Memory B cell (primary cell): ENCODE measurements at regions not wholly inside any gene's neighbourhood (a gene's known extent, or its start where the extent isn't known, plus 50 kb on each side); places are given as distances from the start of the nearest gene placed in this dataset.

ENCODE experiments used
- ATAC-seq: fragments of 150-1000 bp; cut with Tn5 transposase; 2 replicates; pipeline ENCODE4 v1.10.0; 2021; ENCODE audit warnings: low read depth, mild to moderate bottlenecking, moderate library complexity
- DNase-seq, 2 donors: peaks; one replicate each; pipeline ENCODE4 v3.0.0; 2022; ENCODE audit warnings: low spot score in 2 of 2
- H3K27ac Mint-ChIP-seq: one replicate; pipeline ENCODE4 v1.8.0; 2022; ENCODE audit warnings: mild to moderate bottlenecking, moderate library complexity, mixed read lengths
- H3K27me3 Mint-ChIP-seq: one replicate; pipeline ENCODE4 v1.8.0; 2022; ENCODE audit warnings: mixed read lengths
- H3K36me3 Mint-ChIP-seq: one replicate; pipeline ENCODE4 v1.8.0; 2022; ENCODE audit warnings: mild to moderate bottlenecking, mixed read lengths
- H3K4me1 Mint-ChIP-seq: one replicate; pipeline ENCODE4 v1.8.0; 2022; ENCODE audit warnings: mixed read lengths
- H3K4me3 Mint-ChIP-seq: one replicate; pipeline ENCODE4 v1.8.0; 2022; ENCODE audit warnings: mild to moderate bottlenecking, moderate library complexity, mixed read lengths
- H3K9me3 Mint-ChIP-seq: one replicate; pipeline ENCODE4 v1.8.0; 2022; ENCODE audit warnings: mixed read lengths

DNA sequence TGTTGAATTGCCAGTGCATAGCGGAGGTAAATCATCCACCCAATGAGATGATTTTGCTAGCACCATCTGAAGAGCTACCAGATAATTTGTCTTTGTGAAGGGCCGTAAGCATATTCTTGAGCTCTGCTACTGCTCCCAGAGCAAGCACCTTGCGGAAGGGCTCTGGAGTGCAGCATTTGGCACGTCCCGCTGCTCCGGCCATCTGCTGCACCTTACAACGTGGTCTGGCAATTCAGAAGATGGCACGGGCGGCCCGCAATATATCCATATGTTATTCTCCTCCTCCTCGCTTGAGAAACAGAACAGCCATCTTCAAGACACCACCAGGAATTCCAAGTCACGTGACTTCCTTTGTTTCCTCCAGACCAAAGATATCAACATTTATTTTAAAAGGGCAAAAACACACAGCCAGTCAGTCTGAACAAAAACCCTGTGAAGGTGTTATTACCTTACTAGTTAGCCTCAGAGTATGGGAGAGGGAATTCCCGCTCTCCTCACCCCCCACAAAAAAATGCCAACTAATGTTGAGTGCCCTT, 1095.7 kb upstream of the TENM3 start:
- H3K27ac Mint-ChIP-seq = no peak overlapping the region
- H3K9me3 Mint-ChIP-seq = peaks cover 1% of the 10 kb centered on the region
- no peaks in the 10 kb centered on the region for H3K4me1 Mint-ChIP-seq
- no peaks in the 10 kb centered on the region for H3K36me3 Mint-ChIP-seq
- no peaks in the 10 kb centered on the region for H3K27me3 Mint-ChIP-seq
- H3K4me3 Mint-ChIP-seq = no peak overlapping the region
- ATAC-seq = no peak
- no peak for DNase-seq

DNA sequence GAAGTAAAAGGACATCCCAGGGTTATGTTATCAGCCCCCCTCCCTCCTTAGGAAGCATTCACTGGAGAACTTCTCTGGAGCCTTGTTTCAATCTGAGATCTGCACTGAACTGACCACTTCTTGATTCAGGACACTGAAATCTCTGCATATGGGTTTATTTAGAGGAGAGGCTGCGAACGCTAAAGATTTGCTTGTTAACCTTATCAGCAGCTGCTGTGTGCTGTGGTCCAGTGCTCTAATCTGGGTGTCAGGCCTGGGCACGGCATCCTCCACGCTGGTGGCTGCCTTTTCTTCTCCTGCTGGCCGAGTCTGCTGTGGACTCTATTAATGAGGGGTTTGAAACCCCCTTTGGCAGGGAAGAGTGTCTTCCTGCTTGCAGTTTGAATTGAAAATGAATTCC, 1094.7 kb upstream of the TENM3 start:
- no peak for ATAC-seq
- H3K9me3 Mint-ChIP-seq = peaks cover 1% of the 10 kb centered on the region
- H3K36me3 Mint-ChIP-seq = no peaks in the 10 kb centered on the region
- no peaks in the 10 kb centered on the region for H3K27me3 Mint-ChIP-seq
- no peak for DNase-seq
- H3K27ac Mint-ChIP-seq = no peak overlapping the region
- no peaks in the 10 kb centered on the region for H3K4me1 Mint-ChIP-seq
- H3K4me3 Mint-ChIP-seq = no peak overlapping the region

- no peak overlapping the region for H3K27ac Mint-ChIP-seq
- no peak overlapping the region for H3K4me3 Mint-ChIP-seq
- H3K36me3 Mint-ChIP-seq = no peaks in the 10 kb centered on the region
- H3K27me3 Mint-ChIP-seq = no peaks in the 10 kb centered on the region
- ATAC-seq (no peak), DNase-seq (no peak)
- peaks cover 3% of the 10 kb centered on the region for H3K9me3 Mint-ChIP-seq
- no peaks in the 10 kb centered on the region for H3K4me1 Mint-ChIP-seq
Observed at GRCh38 chr4:181150191-181150590, 1093.0 kb upstream of the TENM3 start.

- no peaks in the 10 kb centered on the region for H3K4me1 Mint-ChIP-seq
- H3K9me3 Mint-ChIP-seq = peaks cover 3% of the 10 kb centered on the region
- no peaks in the 10 kb centered on the region for H3K36me3 Mint-ChIP-seq
- no peak overlapping the region for H3K27ac Mint-ChIP-seq
- H3K4me3 Mint-ChIP-seq = no peak overlapping the region
- no peak for ATAC-seq
- H3K27me3 Mint-ChIP-seq = no peaks in the 10 kb centered on the region
- no peak for DNase-seq
Observed at GRCh38 chr4:181151856-181152255, 1091.3 kb upstream of the TENM3 start.

- no peaks in the 10 kb centered on the region for H3K4me1 Mint-ChIP-seq
- DNase-seq (no peak), ATAC-seq (no peak)
- H3K36me3 Mint-ChIP-seq = no peaks in the 10 kb centered on the region
- H3K27me3 Mint-ChIP-seq = no peaks in the 10 kb centered on the region
- no peak overlapping the region for H3K4me3 Mint-ChIP-seq
- peaks cover 2% of the 10 kb centered on the region for H3K9me3 Mint-ChIP-seq
- H3K27ac Mint-ChIP-seq = no peak overlapping the region
Observed at GRCh38 chr4:181157647-181158046, 1085.6 kb upstream of the TENM3 start.

GRCh38 chr4:181158971-181159370, 1084.2 kb upstream of the TENM3 start:
- Mint-ChIP-seq H3K4me3 (no peak overlapping the region), H3K36me3 (no peaks in the 10 kb centered on the region), H3K9me3 (peaks cover 2% of the 10 kb centered on the region), H3K4me1 (no peaks in the 10 kb centered on the region), H3K27me3 (no peaks in the 10 kb centered on the region), H3K27ac (no peak overlapping the region)
- ATAC-seq = no peak
- no peak for DNase-seq

- H3K27ac Mint-ChIP-seq = no peak overlapping the region
- H3K4me1 Mint-ChIP-seq = no peaks in the 10 kb centered on the region
- no peaks in the 10 kb centered on the region for H3K36me3 Mint-ChIP-seq
- H3K4me3 Mint-ChIP-seq = no peak overlapping the region
- no peak for DNase-seq
- H3K9me3 Mint-ChIP-seq = no peaks in the 10 kb centered on the region
- no peaks in the 10 kb centered on the region for H3K27me3 Mint-ChIP-seq
- ATAC-seq = no peak
Observed at GRCh38 chr4:181161669-181162068, 1081.5 kb upstream of the TENM3 start.

GRCh38 chr4:181162266-181162665, 1080.9 kb upstream of the TENM3 start:
- DNase-seq (no peak), ATAC-seq (no peak)
- H3K36me3 Mint-ChIP-seq = no peaks in the 10 kb centered on the region
- H3K27me3 Mint-ChIP-seq = no peaks in the 10 kb centered on the region
- no peaks in the 10 kb centered on the region for H3K9me3 Mint-ChIP-seq
- H3K27ac Mint-ChIP-seq = no peak overlapping the region
- no peaks in the 10 kb centered on the region for H3K4me1 Mint-ChIP-seq
- H3K4me3 Mint-ChIP-seq = no peak overlapping the region

DNA sequence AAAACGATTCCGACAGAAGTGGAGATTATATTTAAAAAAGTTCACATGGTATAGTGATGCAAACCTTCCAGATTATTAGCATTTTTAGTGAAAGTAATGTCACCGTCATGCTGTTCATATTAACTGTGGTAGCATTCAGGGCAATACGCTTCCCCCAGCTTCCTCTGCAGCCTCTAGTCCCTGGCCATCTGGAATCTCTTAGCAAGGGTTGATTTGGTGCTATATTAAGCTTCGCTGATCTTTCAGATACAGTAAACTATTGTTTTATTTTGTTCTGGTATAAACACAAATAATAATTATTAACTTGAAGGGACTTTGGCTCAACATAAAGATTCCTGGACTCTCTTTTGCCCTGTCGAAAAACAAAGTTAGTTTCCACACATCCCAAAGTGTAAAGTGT, 1080.5 kb upstream of the TENM3 start:
- no peak for ATAC-seq
- Mint-ChIP-seq H3K4me3 (no peak overlapping the region), H3K36me3 (no peaks in the 10 kb centered on the region), H3K9me3 (no peaks in the 10 kb centered on the region), H3K27me3 (no peaks in the 10 kb centered on the region), H3K27ac (no peak overlapping the region), H3K4me1 (no peaks in the 10 kb centered on the region)
- no peak for DNase-seq

DNA sequence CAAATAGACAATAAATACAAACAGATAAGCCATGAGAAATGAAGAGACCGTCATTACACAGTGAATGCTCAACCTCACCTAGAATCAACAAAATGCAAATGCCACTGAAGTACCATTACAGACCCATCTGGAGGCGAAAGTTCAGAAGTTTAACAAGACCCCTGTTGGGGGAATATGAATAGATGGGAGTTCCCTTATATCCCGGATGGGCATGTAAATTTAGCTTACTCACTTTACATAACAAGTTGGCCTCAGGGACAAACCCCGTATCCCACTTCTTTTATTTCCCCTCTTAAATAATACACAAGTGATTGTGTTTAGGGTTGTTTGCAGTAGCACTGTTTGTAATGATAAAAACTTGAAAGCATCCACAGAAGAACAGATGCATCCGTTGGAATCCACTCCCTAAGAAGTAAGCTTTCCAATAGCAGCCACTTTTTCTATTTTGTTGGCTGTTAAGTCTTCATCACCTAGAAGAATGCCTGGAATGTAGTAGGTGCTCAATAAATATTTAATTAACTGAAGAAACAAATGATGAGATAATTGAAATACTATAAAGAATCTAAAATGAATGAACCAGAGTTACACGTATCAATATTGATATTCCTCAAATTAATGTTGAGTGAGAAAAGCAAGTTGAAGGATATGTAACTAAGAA, 1076.3 kb upstream of the TENM3 start:
- Mint-ChIP-seq H3K9me3 (no peaks in the 10 kb centered on the region), H3K4me3 (no peak overlapping the region), H3K27me3 (no peaks in the 10 kb centered on the region), H3K4me1 (no peaks in the 10 kb centered on the region), H3K27ac (no peak overlapping the region), H3K36me3 (no peaks in the 10 kb centered on the region)
- no peak for DNase-seq
- no peak for ATAC-seq

GRCh38 chr4:181168011-181168805, 1075.0 kb upstream of the TENM3 start:
- no peaks in the 10 kb centered on the region for H3K9me3 Mint-ChIP-seq
- H3K4me3 Mint-ChIP-seq = no peak overlapping the region
- H3K4me1 Mint-ChIP-seq = no peaks in the 10 kb centered on the region
- no peaks in the 10 kb centered on the region for H3K36me3 Mint-ChIP-seq
- DNase-seq (no peak), ATAC-seq (no peak)
- no peaks in the 10 kb centered on the region for H3K27me3 Mint-ChIP-seq
- H3K27ac Mint-ChIP-seq = no peak overlapping the region

- DNase-seq (no peak), ATAC-seq (no peak)
- Mint-ChIP-seq H3K36me3 (no peaks in the 10 kb centered on the region), H3K27ac (no peak overlapping the region), H3K27me3 (no peaks in the 10 kb centered on the region), H3K4me1 (no peaks in the 10 kb centered on the region), H3K4me3 (no peak overlapping the region), H3K9me3 (no peaks in the 10 kb centered on the region)
Observed at GRCh38 chr4:181173046-181173445, 1070.2 kb upstream of the TENM3 start.

- ATAC-seq = no peak
- H3K27me3 Mint-ChIP-seq = no peaks in the 10 kb centered on the region
Observed at GRCh38 chr4:181176306-181176705, 1066.9 kb upstream of the TENM3 start.

GRCh38 chr4:181181331-181181730, 1061.9 kb upstream of the TENM3 start:
- ATAC-seq (no peak), DNase-seq (no peak)
- Mint-ChIP-seq H3K9me3 (peaks cover 4% of the 10 kb centered on the region), H3K27me3 (peaks cover 2% of the 10 kb centered on the region), H3K4me1 (no peaks in the 10 kb centered on the region), H3K27ac (no peak overlapping the region), H3K4me3 (no peak overlapping the region), H3K36me3 (no peaks in the 10 kb centered on the region)

More at GRCh38 chr4:181176306-181176705, 1066.9 kb upstream of the TENM3 start:
- no peaks in the 10 kb centered on the region for H3K9me3 Mint-ChIP-seq
- no peak for DNase-seq
- H3K36me3 Mint-ChIP-seq = no peaks in the 10 kb centered on the region
- H3K4me3 Mint-ChIP-seq = no peak overlapping the region
- H3K4me1 Mint-ChIP-seq = no peaks in the 10 kb centered on the region
- H3K27ac Mint-ChIP-seq = no peak overlapping the region
